Panc1 (cell line): ENCODE measurements at regions not wholly inside any gene's neighbourhood (a gene's known extent, or its start where the extent isn't known, plus 50 kb on each side); places are given as distances from the start of the nearest gene placed in this dataset.

Source experiments
- ATAC-seq: fragments of 200-7000 bp; cut with Tn5 transposase; 2 replicates; pipeline ENCODE4 v1.9.1; 2020; ENCODE audit warnings: mild to moderate bottlenecking, moderate library complexity
- BruUV-seq: library from RNA; stranded (reverse); fragments of 400-500 nt; replicated peaks from 2 replicates; lab custom pipeline; 2021; lab: Mats Ljungman, UMichigan
- CTCF ChIA-PET: fragments of 300-600 bp; sonication (Branson Sonifier 250); formaldehyde crosslinking; loops from one replicate; lab custom pipeline; 2022; ENCODE audit warnings: antibody characterized with exemption; lab: Charles Lee
- POLR2A ChIA-PET: fragments of 300-600 bp; sonication (Branson Sonifier 250); formaldehyde crosslinking; loops from one replicate; lab custom pipeline; 2022; ENCODE audit warnings: antibody characterized with exemption; lab: Charles Lee
- DNase-seq: peaks from one replicate; pipeline ENCODE4 v3.0.0-alpha.2; 2010; ENCODE audit warnings: low read depth, low spot score
- H3K27ac ChIP-seq: 2 replicates; pipeline ENCODE4 v1.5.1; 2011; ENCODE audit warnings: mild to moderate bottlenecking, low read length, inconsistent platforms
- H3K27me3 ChIP-seq: fragments of 200-500 bp; sonication (Bioruptor generic); 2 replicates; pipeline ENCODE4 v1.6.0; 2014; ENCODE audit warnings: low read length, inconsistent platforms; ENCODE audit not compliant: control insufficient read depth, insufficient read depth
- H3K36me3 ChIP-seq: fragments of 200-500 bp; sonication (Bioruptor generic); 2 replicates; pipeline ENCODE4 v1.5.1; 2014; ENCODE audit warnings: inconsistent platforms, mild to moderate bottlenecking, low read length, moderate library complexity; ENCODE audit not compliant: control insufficient read depth, insufficient read depth
- H3K4me1 ChIP-seq: 2 replicates; pipeline ENCODE4 v1.5.1; 2011; ENCODE audit warnings: inconsistent platforms, mild to moderate bottlenecking, low read length, moderate library complexity; ENCODE audit not compliant: control insufficient read depth, insufficient read depth
- H3K4me3 ChIP-seq, 2 experiments: 2 replicates each; pipeline ENCODE4 v1.5.1; 2011 to 2012; ENCODE audit warnings: low read depth in 2 of 2, low read length in 2 of 2, mild to moderate bottlenecking in 2 of 2, inconsistent platforms in 1 of 2, moderate library complexity in 1 of 2
- H3K9me3 ChIP-seq: fragments of 200-500 bp; sonication (Bioruptor generic); 2 replicates; pipeline ENCODE4 v1.5.1; 2014; ENCODE audit warnings: low read depth, mild to moderate bottlenecking, inconsistent platforms, low read length, moderate library complexity; ENCODE audit not compliant: control insufficient read depth, insufficient read depth
- POLR2AphosphoS5 ChIP-seq: IDR thresholded peaks from 2 replicates; pipeline ENCODE4 v1.6.1; 2012; ENCODE audit warnings: mild to moderate bottlenecking, low read depth, low read length, moderate library complexity
- SIN3A ChIP-seq: IDR thresholded peaks from 2 replicates; pipeline ENCODE4 v1.6.1; 2012; ENCODE audit warnings: low read depth, mild to moderate bottlenecking, low read length, moderate library complexity, borderline replicate concordance; ENCODE audit not compliant: insufficient read depth
- TCF7L2 ChIP-seq: IDR thresholded peaks from 2 replicates; pipeline ENCODE4 v1.6.1; 2011; ENCODE audit warnings: mild to moderate bottlenecking, low read depth, low read length, inconsistent platforms
- in situ Hi-C: cut with HindIII; loops from 2 replicates; pipeline ENCODE4 v1.10.0; 2016; ENCODE audit warnings: low sequenced_read_pairs, low pct_unique_long_range_greater_than_20kb
- intact Hi-C: fragments of 100-400 bp; cut with micrococcal nuclease; formaldehyde crosslinking; loops from one replicate; pipeline ENCODE4 v1.10.0; 2022; ENCODE audit not compliant: unreplicated experiment
- TF ChIP-seq, protein P1 (sequence below): fragments of 450-650 bp; IDR thresholded peaks from 2 replicates; pipeline ENCODE4 v1.5.1; 2017; ENCODE audit warnings: mild to moderate bottlenecking
- TF ChIP-seq, protein P2 (sequence below), 2 experiments: IDR thresholded peaks; 2 replicates each; pipeline ENCODE4 v1.6.1; 2011 to 2012; ENCODE audit warnings: low read depth in 2 of 2, control low read depth in 1 of 2, low read length in 1 of 2, mild to moderate bottlenecking in 1 of 2, moderate library complexity in 1 of 2; ENCODE audit not compliant: insufficient read depth in 1 of 2

DNA sequence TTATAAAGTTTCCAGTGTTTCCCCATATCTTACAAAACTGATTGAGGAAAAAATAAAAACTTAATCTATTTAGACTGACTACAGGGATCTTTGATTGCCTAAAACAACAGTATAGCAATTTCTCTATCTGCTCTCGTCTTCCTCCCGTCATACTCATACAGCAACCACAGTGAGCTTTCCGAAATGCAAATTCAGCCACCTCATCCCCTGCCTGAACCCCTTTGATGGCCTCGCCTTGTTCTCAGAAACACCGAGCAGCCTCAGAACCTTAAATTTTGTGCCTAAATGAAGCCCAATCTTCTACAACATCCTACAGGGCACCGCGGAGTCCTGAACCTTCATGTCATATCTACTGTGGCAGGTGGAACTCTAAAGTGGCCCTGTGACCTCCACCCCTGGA, 223.7 kb upstream of the TMEM132C start:
- no peak overlapping the region for H3K27ac ChIP-seq
- no peaks in the 10 kb centered on the region for H3K27me3 ChIP-seq
- ATAC-seq: no peak
- CTCF ChIA-PET: interaction anchor here (0.7 kb wide), 2 partner anchors 26 to 43 kb away, joined by 4 to 8 read pairs; no protein-coding TSS in a partner anchor
- POLR2A ChIA-PET: no interaction called here
- no TSS peak for BruUV-seq
- no peaks in the 10 kb centered on the region for H3K4me1 ChIP-seq
- TF ChIP-seq, protein P1, sequence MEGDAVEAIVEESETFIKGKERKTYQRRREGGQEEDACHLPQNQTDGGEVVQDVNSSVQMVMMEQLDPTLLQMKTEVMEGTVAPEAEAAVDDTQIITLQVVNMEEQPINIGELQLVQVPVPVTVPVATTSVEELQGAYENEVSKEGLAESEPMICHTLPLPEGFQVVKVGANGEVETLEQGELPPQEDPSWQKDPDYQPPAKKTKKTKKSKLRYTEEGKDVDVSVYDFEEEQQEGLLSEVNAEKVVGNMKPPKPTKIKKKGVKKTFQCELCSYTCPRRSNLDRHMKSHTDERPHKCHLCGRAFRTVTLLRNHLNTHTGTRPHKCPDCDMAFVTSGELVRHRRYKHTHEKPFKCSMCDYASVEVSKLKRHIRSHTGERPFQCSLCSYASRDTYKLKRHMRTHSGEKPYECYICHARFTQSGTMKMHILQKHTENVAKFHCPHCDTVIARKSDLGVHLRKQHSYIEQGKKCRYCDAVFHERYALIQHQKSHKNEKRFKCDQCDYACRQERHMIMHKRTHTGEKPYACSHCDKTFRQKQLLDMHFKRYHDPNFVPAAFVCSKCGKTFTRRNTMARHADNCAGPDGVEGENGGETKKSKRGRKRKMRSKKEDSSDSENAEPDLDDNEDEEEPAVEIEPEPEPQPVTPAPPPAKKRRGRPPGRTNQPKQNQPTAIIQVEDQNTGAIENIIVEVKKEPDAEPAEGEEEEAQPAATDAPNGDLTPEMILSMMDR: no peak
- TF ChIP-seq POLR2AphosphoS5 (no peak), SIN3A (no peak), TCF7L2 (no peak)
- TF ChIP-seq, protein P2, sequence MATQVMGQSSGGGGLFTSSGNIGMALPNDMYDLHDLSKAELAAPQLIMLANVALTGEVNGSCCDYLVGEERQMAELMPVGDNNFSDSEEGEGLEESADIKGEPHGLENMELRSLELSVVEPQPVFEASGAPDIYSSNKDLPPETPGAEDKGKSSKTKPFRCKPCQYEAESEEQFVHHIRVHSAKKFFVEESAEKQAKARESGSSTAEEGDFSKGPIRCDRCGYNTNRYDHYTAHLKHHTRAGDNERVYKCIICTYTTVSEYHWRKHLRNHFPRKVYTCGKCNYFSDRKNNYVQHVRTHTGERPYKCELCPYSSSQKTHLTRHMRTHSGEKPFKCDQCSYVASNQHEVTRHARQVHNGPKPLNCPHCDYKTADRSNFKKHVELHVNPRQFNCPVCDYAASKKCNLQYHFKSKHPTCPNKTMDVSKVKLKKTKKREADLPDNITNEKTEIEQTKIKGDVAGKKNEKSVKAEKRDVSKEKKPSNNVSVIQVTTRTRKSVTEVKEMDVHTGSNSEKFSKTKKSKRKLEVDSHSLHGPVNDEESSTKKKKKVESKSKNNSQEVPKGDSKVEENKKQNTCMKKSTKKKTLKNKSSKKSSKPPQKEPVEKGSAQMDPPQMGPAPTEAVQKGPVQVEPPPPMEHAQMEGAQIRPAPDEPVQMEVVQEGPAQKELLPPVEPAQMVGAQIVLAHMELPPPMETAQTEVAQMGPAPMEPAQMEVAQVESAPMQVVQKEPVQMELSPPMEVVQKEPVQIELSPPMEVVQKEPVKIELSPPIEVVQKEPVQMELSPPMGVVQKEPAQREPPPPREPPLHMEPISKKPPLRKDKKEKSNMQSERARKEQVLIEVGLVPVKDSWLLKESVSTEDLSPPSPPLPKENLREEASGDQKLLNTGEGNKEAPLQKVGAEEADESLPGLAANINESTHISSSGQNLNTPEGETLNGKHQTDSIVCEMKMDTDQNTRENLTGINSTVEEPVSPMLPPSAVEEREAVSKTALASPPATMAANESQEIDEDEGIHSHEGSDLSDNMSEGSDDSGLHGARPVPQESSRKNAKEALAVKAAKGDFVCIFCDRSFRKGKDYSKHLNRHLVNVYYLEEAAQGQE (IDR thresholded peaks at IDR 0.05; ENCODE audit: insufficient read depth in 1 of 2, low read depth in 2 of 2, low read length in 1 of 2): no peak
- H3K36me3 ChIP-seq: no peaks in the 10 kb centered on the region
- intact Hi-C loops: no loop called here
- no peak overlapping the region for H3K4me3 ChIP-seq
- in situ Hi-C loops: no loop called here
- H3K9me3 ChIP-seq: no peaks in the 10 kb centered on the region
- no peak for DNase-seq

DNA sequence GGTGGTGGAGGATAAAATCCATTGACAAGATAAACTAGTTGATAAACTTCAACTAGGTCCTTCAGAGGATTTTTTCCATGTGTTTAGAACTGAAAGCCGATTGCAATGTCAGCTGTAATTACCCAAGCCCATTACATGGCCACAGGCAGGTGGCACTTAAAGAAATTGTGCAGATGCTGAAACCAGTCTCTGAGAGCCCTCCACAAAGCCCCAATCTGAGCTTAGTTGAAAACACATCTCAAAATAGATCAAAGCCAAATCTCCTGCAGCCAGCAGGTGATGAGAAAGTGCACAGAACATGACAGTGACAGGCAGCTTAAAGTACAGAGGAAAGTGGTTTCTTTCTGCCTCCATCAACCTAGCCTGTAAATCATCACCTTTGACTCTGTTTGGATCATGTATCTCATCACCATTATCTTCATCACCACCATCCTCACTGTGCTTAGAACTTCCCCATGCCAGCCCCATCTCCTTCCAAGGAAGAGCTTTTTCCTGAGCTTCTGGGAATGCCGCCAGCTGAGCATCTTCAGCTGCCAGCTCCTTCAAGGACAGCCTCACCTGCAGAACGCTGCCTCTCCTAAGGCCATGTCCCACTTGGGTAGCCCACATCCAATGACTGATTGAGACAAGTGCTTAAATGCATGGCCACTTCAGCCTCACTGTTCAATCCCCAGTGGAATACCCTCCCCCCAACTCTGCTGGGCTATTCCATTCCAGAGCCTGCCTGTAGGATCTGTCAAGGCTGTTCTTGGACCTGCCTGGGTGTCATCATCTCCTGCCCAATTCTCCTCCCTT, 219.5 kb upstream of the TMEM132C start:
- no peaks in the 10 kb centered on the region for H3K4me1 ChIP-seq
- POLR2A ChIA-PET: no interaction called here
- no TSS peak for BruUV-seq
- in situ Hi-C loops: no loop called here
- no peak for DNase-seq
- no peak overlapping the region for H3K27ac ChIP-seq
- H3K4me3 ChIP-seq: no peak overlapping the region
- no peak for ATAC-seq
- CTCF ChIA-PET: no interaction called here
- intact Hi-C loops: no loop called here
- no peaks in the 10 kb centered on the region for H3K27me3 ChIP-seq
- no peaks in the 10 kb centered on the region for H3K36me3 ChIP-seq
- TF ChIP-seq, protein P2 (IDR thresholded peaks at IDR 0.05; ENCODE audit: insufficient read depth in 1 of 2, low read depth in 2 of 2, low read length in 1 of 2): no peak
- TF ChIP-seq, protein P1: no peak
- TF ChIP-seq SIN3A: no peak
- no peak for TF ChIP-seq TCF7L2
- no peak for TF ChIP-seq POLR2AphosphoS5
- no peaks in the 10 kb centered on the region for H3K9me3 ChIP-seq
